ENCODE measurements at regions not wholly inside any gene's neighbourhood (a gene's known extent, or its start where the extent isn't known, plus 50 kb on each side); places are given as distances from the start of the nearest gene placed in this dataset.

DNA sequence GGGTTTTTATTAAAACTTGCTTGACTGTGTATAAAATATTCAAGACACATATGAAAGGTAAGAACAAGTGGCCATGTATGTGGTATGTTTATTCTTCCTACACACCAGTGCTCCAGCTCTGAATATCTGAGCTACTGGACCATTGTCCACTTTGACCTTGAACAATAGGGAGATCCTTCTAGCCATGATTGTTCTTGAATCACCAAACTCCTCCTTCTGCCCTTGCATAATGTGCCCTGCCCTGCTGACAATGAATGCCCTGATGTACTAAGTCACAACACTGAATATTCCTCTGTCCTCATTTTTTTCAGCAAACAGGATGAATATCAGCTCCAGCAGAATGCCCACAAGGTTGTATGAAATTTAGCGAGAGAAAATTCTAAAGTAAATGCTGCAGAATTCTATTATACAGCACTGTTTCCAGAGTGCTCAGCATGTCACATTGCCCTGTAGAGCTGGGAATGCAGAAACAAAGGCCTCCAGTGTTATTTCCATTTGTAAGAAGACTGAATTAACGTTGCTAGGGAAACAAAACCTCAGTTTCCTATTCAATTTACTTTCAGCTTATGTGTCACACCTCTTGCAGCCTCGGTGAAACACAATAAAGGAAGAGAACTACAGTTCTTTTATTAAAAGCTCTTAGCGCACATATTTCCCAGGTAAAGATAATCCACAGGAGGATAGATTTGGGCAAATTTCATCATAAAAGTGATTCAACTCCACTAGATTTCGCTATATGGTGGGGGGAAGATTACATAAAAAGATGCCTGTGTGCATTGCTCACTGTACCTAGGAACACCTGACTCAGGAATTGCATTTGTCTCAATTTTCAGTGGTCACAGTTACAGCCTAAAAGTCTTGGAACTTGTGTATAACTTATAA, 187.4 kb upstream of the ATP1B1 start:
- TF ChIP-seq, protein P1, sequence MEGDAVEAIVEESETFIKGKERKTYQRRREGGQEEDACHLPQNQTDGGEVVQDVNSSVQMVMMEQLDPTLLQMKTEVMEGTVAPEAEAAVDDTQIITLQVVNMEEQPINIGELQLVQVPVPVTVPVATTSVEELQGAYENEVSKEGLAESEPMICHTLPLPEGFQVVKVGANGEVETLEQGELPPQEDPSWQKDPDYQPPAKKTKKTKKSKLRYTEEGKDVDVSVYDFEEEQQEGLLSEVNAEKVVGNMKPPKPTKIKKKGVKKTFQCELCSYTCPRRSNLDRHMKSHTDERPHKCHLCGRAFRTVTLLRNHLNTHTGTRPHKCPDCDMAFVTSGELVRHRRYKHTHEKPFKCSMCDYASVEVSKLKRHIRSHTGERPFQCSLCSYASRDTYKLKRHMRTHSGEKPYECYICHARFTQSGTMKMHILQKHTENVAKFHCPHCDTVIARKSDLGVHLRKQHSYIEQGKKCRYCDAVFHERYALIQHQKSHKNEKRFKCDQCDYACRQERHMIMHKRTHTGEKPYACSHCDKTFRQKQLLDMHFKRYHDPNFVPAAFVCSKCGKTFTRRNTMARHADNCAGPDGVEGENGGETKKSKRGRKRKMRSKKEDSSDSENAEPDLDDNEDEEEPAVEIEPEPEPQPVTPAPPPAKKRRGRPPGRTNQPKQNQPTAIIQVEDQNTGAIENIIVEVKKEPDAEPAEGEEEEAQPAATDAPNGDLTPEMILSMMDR (optimal IDR thresholded peaks at IDR 0.05 in 1 of 3, IDR thresholded peaks at IDR 0.05 in 1 of 3, conservative IDR thresholded peaks at IDR 0.05 in 1 of 3; ENCODE audit: extremely low read depth in 1 of 3, insufficient read depth in 2 of 3, low read length in 3 of 3): no peak
- TF ChIP-seq EZH2 (IDR thresholded peaks at IDR 0.05; ENCODE audit: low read length): no peak

All from keratinocyte (primary cell).